ENCODE measurements at regions not wholly inside any gene's neighbourhood (a gene's known extent, or its start where the extent isn't known, plus 50 kb on each side); places are given as distances from the start of the nearest gene placed in this dataset.

GRCh38 chr12:5185435-5186069 lies 141.9 kb downstream of the KCNA5 start:
- Mint-ChIP-seq H3K27me3 (ENCODE audit: low read depth) (peaks cover 27% of the 10 kb centered on the region), H3K4me1 (peaks cover 25% of the 10 kb centered on the region), H3K27ac (no peak overlapping the region), H3K4me3 (no peak overlapping the region), H3K9me3 (no peaks in the 10 kb centered on the region), H3K36me3 (ENCODE audit: low read depth) (no peaks in the 10 kb centered on the region)
- TF ChIP-seq CTCF (IDR thresholded peaks at IDR 0.05; ENCODE audit: unreplicated experiment in 3 of 3) = no peak

GRCh38 chr12:5186715-5187114 lies 143.0 kb downstream of the KCNA5 start:
- peaks cover 22% of the 10 kb centered on the region for H3K27me3 Mint-ChIP-seq (ENCODE audit: low read depth)
- H3K36me3 Mint-ChIP-seq (ENCODE audit: low read depth) = no peaks in the 10 kb centered on the region
- H3K4me3 Mint-ChIP-seq = no peak overlapping the region
- peaks cover 25% of the 10 kb centered on the region for H3K4me1 Mint-ChIP-seq
- no peak for TF ChIP-seq CTCF (IDR thresholded peaks at IDR 0.05; ENCODE audit: unreplicated experiment in 3 of 3)
- no peak overlapping the region for H3K27ac Mint-ChIP-seq
- H3K9me3 Mint-ChIP-seq = no peaks in the 10 kb centered on the region

GRCh38 chr12:5187136-5187535 lies 143.5 kb downstream of the KCNA5 start:
- Mint-ChIP-seq H3K4me1 (peaks cover 26% of the 10 kb centered on the region), H3K36me3 (ENCODE audit: low read depth) (no peaks in the 10 kb centered on the region), H3K4me3 (no peak overlapping the region), H3K9me3 (no peaks in the 10 kb centered on the region), H3K27me3 (ENCODE audit: low read depth) (peaks cover 26% of the 10 kb centered on the region), H3K27ac (no peak overlapping the region)
- TF ChIP-seq CTCF (IDR thresholded peaks at IDR 0.05; ENCODE audit: unreplicated experiment in 3 of 3) = no peak

GRCh38 chr12:5188472-5188871 lies 144.8 kb downstream of the KCNA5 start:
- Mint-ChIP-seq H3K27ac (no peak overlapping the region), H3K36me3 (ENCODE audit: low read depth) (no peaks in the 10 kb centered on the region), H3K9me3 (no peaks in the 10 kb centered on the region), H3K4me3 (no peak overlapping the region), H3K27me3 (ENCODE audit: low read depth) (peaks cover 30% of the 10 kb centered on the region), H3K4me1 (peaks cover 38% of the 10 kb centered on the region)
- TF ChIP-seq CTCF (IDR thresholded peaks at IDR 0.05; ENCODE audit: unreplicated experiment in 3 of 3) = no peak

GRCh38 chr12:5189173-5189572 lies 145.5 kb downstream of the KCNA5 start:
- Mint-ChIP-seq H3K36me3 (ENCODE audit: low read depth) (no peaks in the 10 kb centered on the region), H3K27ac (no peak overlapping the region), H3K4me3 (no peak overlapping the region), H3K4me1 (peaks cover 43% of the 10 kb centered on the region), H3K9me3 (no peaks in the 10 kb centered on the region), H3K27me3 (ENCODE audit: low read depth) (peaks cover 27% of the 10 kb centered on the region)
- TF ChIP-seq CTCF (IDR thresholded peaks at IDR 0.05; ENCODE audit: unreplicated experiment in 3 of 3) = no peak

- Mint-ChIP-seq H3K4me1 (peaks cover 39% of the 10 kb centered on the region), H3K9me3 (no peaks in the 10 kb centered on the region), H3K27me3 (ENCODE audit: low read depth) (peaks cover 20% of the 10 kb centered on the region), H3K27ac (no peak overlapping the region), H3K36me3 (ENCODE audit: low read depth) (no peaks in the 10 kb centered on the region), H3K4me3 (no peak overlapping the region)
- TF ChIP-seq CTCF (IDR thresholded peaks at IDR 0.05; ENCODE audit: unreplicated experiment in 3 of 3) = no peak
Measured at GRCh38 chr12:5191803-5192538, 148.3 kb downstream of the KCNA5 start.
